NT2/D1 (cell line): ENCODE measurements at regions not wholly inside any gene's neighbourhood (a gene's known extent, or its start where the extent isn't known, plus 50 kb on each side); places are given as distances from the start of the nearest gene placed in this dataset.

Experiments
- YY1 ChIP-seq: IDR thresholded peaks from 2 replicates; pipeline ENCODE4 v1.6.1; 2011; ENCODE audit not compliant: insufficient read length, insufficient read depth
- ZNF274 ChIP-seq: IDR thresholded peaks from 2 replicates; pipeline ENCODE4 v1.6.1; 2011; ENCODE audit warnings: mild to moderate bottlenecking, low read depth, low read length

- TF ChIP-seq YY1 (no peak), ZNF274 (no peak)
These were observed 228.4 kb upstream of the MEX3C start for GRCh38 chr18:51425889-51426288.
